ENCODE measurements at regions not wholly inside any gene's neighbourhood (a gene's known extent, or its start where the extent isn't known, plus 50 kb on each side); places are given as distances from the start of the nearest gene placed in this dataset.

GRCh38 chr5:167638816-167639215, 652.6 kb upstream of the WWC1 start:
- TF ChIP-seq CTCF (conservative IDR thresholded peaks at IDR 0.05; ENCODE audit: low read length) = no peak
- intact Hi-C loops (cut with micrococcal nuclease; ENCODE audit: unreplicated experiment) = no loop called here
- H3K9me2 ChIP-seq (ENCODE audit: insufficient read depth, low read length) = no peaks in the 10 kb centered on the region
- BruUV-seq (replicated peaks) = no TSS peak
- CTCF ChIA-PET (ENCODE audit: unreplicated experiment) = no interaction called here
- no peaks in the 10 kb centered on the region for H3K9me3 ChIP-seq (ENCODE audit: low read length)
- no peaks in the 10 kb centered on the region for H3K4me1 ChIP-seq (ENCODE audit: insufficient read depth, low read length, poor library complexity, severe bottlenecking)
- no peak for DNase-seq (ENCODE audit: low spot score)
- H4K20me1 ChIP-seq (ENCODE audit: insufficient read depth, low read length) = no peaks in the 10 kb centered on the region
- H3K4me3 ChIP-seq (ENCODE audit: low read depth, low read length, poor library complexity, severe bottlenecking) = no peak overlapping the region
- POLR2A ChIA-PET = interaction anchor here (0.5 to 0.6 kb wide), 2 partner anchors 18 to 1788 kb away, joined by 3 read pairs; no protein-coding TSS in a partner anchor
- H2AFZ ChIP-seq (ENCODE audit: low read length) = no peak overlapping the region
- no peaks in the 10 kb centered on the region for H3K79me2 ChIP-seq (ENCODE audit: insufficient read depth, low read depth, low read length)
- no peaks in the 10 kb centered on the region for H3K36me3 ChIP-seq (ENCODE audit: insufficient read depth, low read length)
- no peak overlapping the region for H3K27ac ChIP-seq (ENCODE audit: low read depth, low read length, poor library complexity, severe bottlenecking)
- H3K4me2 ChIP-seq (ENCODE audit: low read length) = no peak overlapping the region

- no peak for TF ChIP-seq EZH2phosphoT487 (IDR thresholded peaks at IDR 0.05; ENCODE audit: borderline replicate concordance, low read depth, low read length)
- TF ChIP-seq CTCF (conservative IDR thresholded peaks at IDR 0.05; ENCODE audit: low read length) = no peak
- CTCF ChIA-PET (ENCODE audit: unreplicated experiment) = no interaction called here
Observed at GRCh38 chr5:167639273-167639672, 652.2 kb upstream of the WWC1 start.

GRCh38 chr5:167639766-167640165, 651.7 kb upstream of the WWC1 start:
- ChIA-PET POLR2A (interaction anchor here (0.6 kb wide), 1 partner anchor 1789 kb away, joined by 3 read pairs; no protein-coding TSS in a partner anchor), CTCF (ENCODE audit: unreplicated experiment) (no interaction called here)
- Histone ChIP-seq H3K79me2 (ENCODE audit: insufficient read depth, low read depth, low read length) (no peaks in the 10 kb centered on the region), H3K36me3 (ENCODE audit: insufficient read depth, low read length) (no peaks in the 10 kb centered on the region), H3K27ac (ENCODE audit: low read depth, low read length, poor library complexity, severe bottlenecking) (no peak overlapping the region), H3K4me1 (ENCODE audit: insufficient read depth, low read length, poor library complexity, severe bottlenecking) (no peaks in the 10 kb centered on the region), H4K20me1 (ENCODE audit: insufficient read depth, low read length) (no peaks in the 10 kb centered on the region), H3K9me2 (ENCODE audit: insufficient read depth, low read length) (no peaks in the 10 kb centered on the region), H3K4me3 (ENCODE audit: low read depth, low read length, poor library complexity, severe bottlenecking) (no peak overlapping the region), H3K9me3 (ENCODE audit: low read length) (no peaks in the 10 kb centered on the region), H2AFZ (ENCODE audit: low read length) (no peak overlapping the region), H3K4me2 (ENCODE audit: low read length) (no peak overlapping the region)
- BruUV-seq (replicated peaks) = no TSS peak
- no peak for DNase-seq (ENCODE audit: low spot score)
- TF ChIP-seq CTCF (conservative IDR thresholded peaks at IDR 0.05; ENCODE audit: low read length) (no peak), EZH2phosphoT487 (IDR thresholded peaks at IDR 0.05; ENCODE audit: borderline replicate concordance, low read depth, low read length) (no peak)
- intact Hi-C loops (cut with micrococcal nuclease; ENCODE audit: unreplicated experiment) = no loop called here

More at GRCh38 chr5:167639273-167639672, 652.2 kb upstream of the WWC1 start:
- POLR2A ChIA-PET = interaction anchor here (0.5 to 0.6 kb wide), 2 partner anchors 17 to 1788 kb away, joined by 3 read pairs; no protein-coding TSS in a partner anchor
- Histone ChIP-seq H3K36me3 (ENCODE audit: insufficient read depth, low read length) (no peaks in the 10 kb centered on the region), H3K9me3 (ENCODE audit: low read length) (no peaks in the 10 kb centered on the region), H3K4me3 (ENCODE audit: low read depth, low read length, poor library complexity, severe bottlenecking) (no peak overlapping the region), H3K27ac (ENCODE audit: low read depth, low read length, poor library complexity, severe bottlenecking) (no peak overlapping the region), H3K4me2 (ENCODE audit: low read length) (no peak overlapping the region), H3K4me1 (ENCODE audit: insufficient read depth, low read length, poor library complexity, severe bottlenecking) (no peaks in the 10 kb centered on the region), H4K20me1 (ENCODE audit: insufficient read depth, low read length) (no peaks in the 10 kb centered on the region), H3K9me2 (ENCODE audit: insufficient read depth, low read length) (no peaks in the 10 kb centered on the region), H2AFZ (ENCODE audit: low read length) (no peak overlapping the region), H3K79me2 (ENCODE audit: insufficient read depth, low read depth, low read length) (no peaks in the 10 kb centered on the region)
- no peak for DNase-seq (ENCODE audit: low spot score)
- intact Hi-C loops (cut with micrococcal nuclease; ENCODE audit: unreplicated experiment) = no loop called here
- BruUV-seq (replicated peaks) = no TSS peak
